Body of pancreas (tissue), 4 donors: ENCODE measurements at regions not wholly inside any gene's neighbourhood (a gene's known extent, or its start where the extent isn't known, plus 50 kb on each side); places are given as distances from the start of the nearest gene placed in this dataset.
"Not testable (repeated sequence)": the region's sequence is repeated elsewhere in the genome, so short reads cannot be mapped to it uniquely, and the experiment has no call there.

Source experiments
- ATAC-seq: fragments of 150-250 bp; one replicate; pipeline ENCODE4 v1.9.1; 2016
- DNase-seq, 4 donors: peaks; one replicate each; pipeline ENCODE4 v3.0.0-alpha.2; 2019
- H3K27ac ChIP-seq, 4 donors: fragments of 200-600 bp; sonication (generic); 1 replicate in 3 of 4; 2 replicates in 1 of 4; pipeline versions ENCODE4 v1.5.1 to v1.6.1; 2016 to 2019; ENCODE audit warnings: mild to moderate bottlenecking in 1 of 4, mixed read lengths in 1 of 4, moderate library complexity in 1 of 4
- H3K27me3 ChIP-seq, 2 donors: fragments of 200-600 bp; sonication (generic); one replicate each; pipeline ENCODE4 v1.6.0; 2016; ENCODE audit warnings: mild to moderate bottlenecking in 1 of 2
- H3K36me3 ChIP-seq, 2 donors: fragments of 200-600 bp; sonication (generic); replicated peaks in 1 of 2; 2 replicates each; pipeline ENCODE4 v1.5.1; 2016; ENCODE audit warnings: low read depth in 2 of 2; ENCODE audit not compliant: insufficient read depth in 1 of 2
- H3K4me1 ChIP-seq: fragments of 200-600 bp; sonication (generic); one replicate; pipeline ENCODE4 v1.6.0; 2016
- H3K4me3 ChIP-seq, 2 donors: fragments of 200-600 bp; sonication (generic); 1 replicate in 1 of 2; 2 replicates in 1 of 2; pipeline ENCODE4 v1.5.1; 2016 to 2019
- H3K9me3 ChIP-seq, 3 donors: fragments of 200-600 bp; sonication (generic); 1 replicate in 2 of 3; 2 replicates in 1 of 3; pipeline ENCODE4 v1.5.1; 2016
- POLR2A ChIP-seq, 3 donors: fragments of 450-650 bp; IDR thresholded peaks; one replicate each; pipeline ENCODE4 v1.6.1; 2016; ENCODE audit warnings: antibody characterized with exemption in 3 of 3, mild to moderate bottlenecking in 2 of 3
- WGBS, 2 donors: methylation state at CpG; one replicate each; pipeline ENCODE4 v1.1.5; 2017; 5-methylcytosine and 5-hydroxymethylcytosine counted together
- intact Hi-C: fragments of 100-400 bp; cut with DNase I; formaldehyde crosslinking; loops from one replicate; pipeline ENCODE4 v1.15.1; 2023
- TF ChIP-seq, protein P1 (sequence below), 7 experiments: fragments of 450-650 bp in 4 of 7; fragments of 200-600 bp in 3 of 7; sonication (generic) in 3 of 7; IDR thresholded peaks; one replicate each; pipeline ENCODE4 v1.5.1; 2016 to 2019; ENCODE audit warnings: antibody characterized with exemption in 7 of 7

DNA sequence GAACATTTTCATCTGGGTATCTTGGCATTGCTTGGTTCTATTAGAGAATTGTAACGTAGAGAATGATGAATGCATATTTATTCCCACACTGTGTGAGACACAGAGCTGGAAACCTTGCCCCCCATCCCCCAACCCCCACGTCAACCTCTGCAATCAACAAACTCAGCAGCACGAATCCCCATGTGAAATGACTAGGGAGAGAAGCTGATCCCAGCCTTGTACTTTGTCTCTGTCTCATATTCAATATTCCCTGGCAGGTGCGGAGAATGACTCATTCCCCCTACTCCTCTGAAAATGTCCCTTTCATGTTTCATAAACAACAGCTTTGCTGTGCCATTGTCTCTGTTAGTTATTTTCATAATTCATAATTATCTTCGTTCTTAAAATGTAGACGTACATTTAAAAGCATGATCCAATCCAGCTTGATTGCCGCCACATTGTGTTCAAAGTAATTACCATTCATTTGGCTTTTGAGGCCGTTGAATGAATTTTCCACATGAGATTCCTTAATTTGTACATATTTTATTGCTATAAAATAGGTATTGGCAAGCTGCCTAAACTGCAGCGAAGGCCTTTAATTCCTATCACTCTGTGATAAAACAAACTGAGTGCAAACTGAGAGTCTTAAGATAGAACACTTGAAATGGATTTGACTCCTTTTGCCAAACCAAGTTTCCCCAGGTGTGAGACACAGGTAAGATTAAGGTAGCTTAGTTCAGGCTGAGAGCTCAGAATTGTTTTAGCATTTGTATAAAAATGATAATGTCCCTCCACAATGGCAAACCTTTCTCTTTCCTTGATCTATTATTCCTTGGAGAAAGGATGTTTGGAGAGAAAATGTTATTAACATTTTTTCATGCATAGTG is 920.2 kb downstream of the TYW1 start:
- 63 to 64% methylated on average over 9 of the region's 9 CpGs for WGBS, 2 donors
- Histone ChIP-seq H3K4me3 (no peak overlapping the region), H3K9me3 (no peaks in the 10 kb centered on the region), H3K27ac (no peak overlapping the region), H3K36me3 (no peaks in the 10 kb centered on the region), H3K4me1 (no peaks in the 10 kb centered on the region), H3K27me3 (no peaks in the 10 kb centered on the region)
- ATAC-seq, result no peak
- no peak for TF ChIP-seq POLR2A (IDR thresholded peaks at IDR 0.05)
- TF ChIP-seq, protein P1, sequence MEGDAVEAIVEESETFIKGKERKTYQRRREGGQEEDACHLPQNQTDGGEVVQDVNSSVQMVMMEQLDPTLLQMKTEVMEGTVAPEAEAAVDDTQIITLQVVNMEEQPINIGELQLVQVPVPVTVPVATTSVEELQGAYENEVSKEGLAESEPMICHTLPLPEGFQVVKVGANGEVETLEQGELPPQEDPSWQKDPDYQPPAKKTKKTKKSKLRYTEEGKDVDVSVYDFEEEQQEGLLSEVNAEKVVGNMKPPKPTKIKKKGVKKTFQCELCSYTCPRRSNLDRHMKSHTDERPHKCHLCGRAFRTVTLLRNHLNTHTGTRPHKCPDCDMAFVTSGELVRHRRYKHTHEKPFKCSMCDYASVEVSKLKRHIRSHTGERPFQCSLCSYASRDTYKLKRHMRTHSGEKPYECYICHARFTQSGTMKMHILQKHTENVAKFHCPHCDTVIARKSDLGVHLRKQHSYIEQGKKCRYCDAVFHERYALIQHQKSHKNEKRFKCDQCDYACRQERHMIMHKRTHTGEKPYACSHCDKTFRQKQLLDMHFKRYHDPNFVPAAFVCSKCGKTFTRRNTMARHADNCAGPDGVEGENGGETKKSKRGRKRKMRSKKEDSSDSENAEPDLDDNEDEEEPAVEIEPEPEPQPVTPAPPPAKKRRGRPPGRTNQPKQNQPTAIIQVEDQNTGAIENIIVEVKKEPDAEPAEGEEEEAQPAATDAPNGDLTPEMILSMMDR (IDR thresholded peaks at IDR 0.05), result no peak
- intact Hi-C loops, result no loop called here
- no peak for DNase-seq

DNA sequence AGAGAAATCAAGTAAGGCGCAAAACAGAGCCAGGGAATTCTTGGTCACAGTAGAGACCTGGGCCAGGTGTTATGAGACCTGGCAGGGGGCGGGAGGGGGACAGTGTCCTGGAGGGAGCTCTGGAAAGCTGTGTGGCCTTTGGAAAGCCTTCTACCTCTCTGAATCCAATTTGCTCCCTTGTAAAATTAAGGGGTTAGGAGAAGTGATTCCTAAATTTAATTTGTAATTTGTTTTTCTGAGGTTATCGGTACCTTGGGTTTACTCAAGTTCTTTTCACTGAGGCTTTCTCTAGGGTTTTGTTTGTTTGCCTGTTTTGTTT is 920.8 kb downstream of the TYW1 start:
- Histone ChIP-seq H3K27ac (no peak overlapping the region), H3K4me3 (no peak overlapping the region), H3K36me3 (no peaks in the 10 kb centered on the region), H3K27me3 (no peaks in the 10 kb centered on the region), H3K4me1 (no peaks in the 10 kb centered on the region), H3K9me3 (no peaks in the 10 kb centered on the region)
- ATAC-seq, result no peak
- intact Hi-C loops, result no loop called here
- no peak for DNase-seq
- WGBS, 2 donors, result 71 to 82% methylated on average over 3 of the region's 3 CpGs
- TF ChIP-seq, protein P1 (IDR thresholded peaks at IDR 0.05), result no peak
- no peak for TF ChIP-seq POLR2A (IDR thresholded peaks at IDR 0.05)

DNA sequence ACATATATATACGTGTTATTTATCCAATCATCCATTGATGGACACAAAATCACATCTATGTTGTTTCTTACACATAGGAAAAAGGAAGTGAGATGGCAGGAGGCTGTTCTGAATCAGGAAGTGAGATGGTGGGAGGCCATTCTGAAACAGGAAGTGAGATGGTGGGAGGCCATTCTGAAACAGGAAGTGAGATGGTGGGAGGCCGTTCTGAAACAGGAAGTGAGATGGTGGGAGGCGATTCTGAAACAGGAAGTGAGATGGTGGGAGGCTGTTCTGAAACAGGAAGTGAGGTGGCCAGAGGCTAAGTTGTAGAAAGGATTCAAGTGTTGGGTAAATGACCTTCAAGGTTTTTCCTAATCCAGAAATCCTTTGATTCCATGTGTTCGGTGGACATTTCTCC is 921.5 kb downstream of the TYW1 start:
- Histone ChIP-seq H3K9me3 (no peaks in the 10 kb centered on the region), H3K36me3 (no peaks in the 10 kb centered on the region), H3K4me1 (no peaks in the 10 kb centered on the region), H3K27me3 (no peaks in the 10 kb centered on the region), H3K27ac (no peak overlapping the region), H3K4me3 (no peak overlapping the region)
- ATAC-seq (no peak), DNase-seq (no peak)
- no peak for TF ChIP-seq POLR2A (IDR thresholded peaks at IDR 0.05)
- intact Hi-C loops, result no loop called here
- WGBS, 2 donors, result 47 to 73% methylated on average over 4 of the region's 4 CpGs

DNA sequence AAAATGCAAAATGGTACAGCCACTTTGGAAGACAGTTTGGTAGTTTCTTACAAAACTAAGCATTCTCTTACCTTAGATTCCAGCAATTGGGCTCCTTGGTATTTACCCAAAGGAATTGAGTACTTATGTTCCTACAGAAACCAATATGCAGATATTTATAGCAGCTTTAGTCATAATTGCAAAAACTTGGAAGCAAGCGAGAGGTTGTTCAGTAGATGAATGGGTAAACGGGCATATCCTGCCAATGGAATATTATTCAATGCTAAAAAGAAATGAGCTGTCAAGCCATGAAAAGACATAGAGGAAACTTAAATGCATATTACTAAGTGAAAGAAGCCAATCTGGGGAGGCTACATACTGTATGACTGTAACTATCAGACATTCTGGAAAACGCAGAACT is 926.7 kb downstream of the TYW1 start:
- TF ChIP-seq, protein P1 (IDR thresholded peaks at IDR 0.05), result no peak
- TF ChIP-seq POLR2A (IDR thresholded peaks at IDR 0.05), result no peak
- intact Hi-C loops, result no loop called here
- H3K27me3 ChIP-seq, result no peaks in the 10 kb centered on the region
- no peaks in the 10 kb centered on the region for H3K9me3 ChIP-seq
- H3K36me3 ChIP-seq, result no peaks in the 10 kb centered on the region
- no peak for ATAC-seq
- no peak for DNase-seq
- peaks cover 3% of the 10 kb centered on the region for H3K4me1 ChIP-seq
- H3K4me3 ChIP-seq, result no peak overlapping the region
- no peak overlapping the region for H3K27ac ChIP-seq
- 80 to 82% methylated on average over 3 of the region's 3 CpGs for WGBS, 2 donors

DNA sequence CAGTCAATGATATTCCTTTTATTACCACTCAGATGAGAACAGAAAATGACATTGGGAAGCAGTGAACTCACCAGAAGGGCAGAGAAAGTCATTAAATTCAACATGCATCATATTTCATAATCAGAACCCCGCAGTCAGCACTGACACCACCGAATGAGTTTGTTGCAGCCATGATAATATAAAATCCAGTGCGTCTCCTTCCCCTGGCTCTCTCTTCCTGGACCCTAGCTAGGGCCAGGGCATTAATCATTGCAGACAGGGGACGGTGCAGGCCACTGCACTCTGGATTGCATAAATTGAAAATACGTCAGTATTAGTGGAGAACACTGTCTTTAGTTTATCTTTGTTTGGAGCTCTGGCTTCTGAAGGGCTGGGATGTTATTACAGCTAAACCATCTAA is 931.5 kb downstream of the TYW1 start:
- no peaks in the 10 kb centered on the region for H3K27me3 ChIP-seq
- no peaks in the 10 kb centered on the region for H3K9me3 ChIP-seq
- no peak for ATAC-seq
- no peaks in the 10 kb centered on the region for H3K36me3 ChIP-seq
- DNase-seq, result no peak
- H3K4me3 ChIP-seq, result no peak overlapping the region
- TF ChIP-seq POLR2A (IDR thresholded peaks at IDR 0.05), result no peak
- TF ChIP-seq, protein P1 (IDR thresholded peaks at IDR 0.05), result no peak
- no peak overlapping the region for H3K27ac ChIP-seq
- 62 to 69% methylated on average over 5 of the region's 5 CpGs for WGBS, 2 donors
- intact Hi-C loops, result no loop called here
- peaks cover 3% of the 10 kb centered on the region for H3K4me1 ChIP-seq

DNA sequence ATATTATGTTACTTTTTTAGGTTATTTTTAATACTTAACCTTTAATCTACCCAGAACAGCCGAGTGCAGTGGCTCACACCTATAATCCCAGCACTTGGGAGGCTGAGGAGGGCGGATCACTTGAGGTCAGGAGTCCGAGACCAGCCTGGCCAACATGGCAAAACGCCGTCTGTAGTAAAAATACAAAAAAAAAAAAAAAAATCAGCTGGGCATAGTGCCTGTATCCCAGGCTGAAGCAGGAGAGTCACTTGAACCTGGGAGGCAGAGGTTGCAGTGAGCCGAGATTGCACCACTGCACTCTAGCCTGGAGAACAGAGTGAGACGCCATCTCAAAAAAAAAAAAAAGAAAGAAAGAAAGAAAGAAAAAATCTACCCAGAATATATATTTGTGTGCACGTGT is 939.8 kb downstream of the TYW1 start:
- H3K27ac ChIP-seq, intact Hi-C loops, H3K4me3 ChIP-seq, H3K36me3 ChIP-seq, DNase-seq, H3K27me3 ChIP-seq, ATAC-seq, H3K4me1 ChIP-seq, H3K9me3 ChIP-seq: not testable (repeated sequence)
- 54 to 55% methylated on average over 8 of the region's 8 CpGs for WGBS, 2 donors
